Anterior cingulate cortex (tissue), 58 donors: ENCODE measurements at regions not wholly inside any gene's neighbourhood (a gene's known extent, or its start where the extent isn't known, plus 50 kb on each side); places are given as distances from the start of the nearest gene placed in this dataset.

Source experiments
- DNase-seq, 58 donors: peaks; one replicate each; lab custom pipeline; 2025; lab: John Stamatoyannopoulos, UW

- DNase-seq, result no peak
Observed at GRCh38 chr3:150107429-150108175, 136.9 kb upstream of the PFN2 start.

- peak in 1 of 58 donors; percentile 6 for DNase-seq
Observed at GRCh38 chr3:150106740-150107428, 136.2 kb upstream of the PFN2 start.

GRCh38 chr3:150105886-150106612, 135.4 kb upstream of the PFN2 start:
- DNase-seq, result no peak

GRCh38 chr3:150105025-150105424, 134.3 kb upstream of the PFN2 start:
- no peak for DNase-seq

- DNase-seq, result no peak
Observed at GRCh38 chr3:150104564-150104963, 133.9 kb upstream of the PFN2 start.

GRCh38 chr3:150101016-150101415, 130.3 kb upstream of the PFN2 start:
- no peak for DNase-seq

GRCh38 chr3:150098621-150099020, 127.9 kb upstream of the PFN2 start:
- DNase-seq, result no peak

- DNase-seq, result no peak
Observed at GRCh38 chr3:150097588-150097890, 126.8 kb upstream of the PFN2 start.

- DNase-seq, result no peak
Observed at GRCh38 chr3:150096700-150097587, 126.2 kb upstream of the PFN2 start.

- DNase-seq, result no peak
Observed at GRCh38 chr3:150094150-150094933, 123.6 kb upstream of the PFN2 start.

GRCh38 chr3:150091626-150092025, 120.9 kb upstream of the PFN2 start:
- DNase-seq, result no peak

- DNase-seq, result no peak
Observed at GRCh38 chr3:150090877-150091276, 120.2 kb upstream of the PFN2 start.

- no peak for DNase-seq
Observed at GRCh38 chr3:150090006-150090405, 119.3 kb upstream of the PFN2 start.

- no peak for DNase-seq
Observed at GRCh38 chr3:150084128-150084527, 113.4 kb upstream of the PFN2 start.

- DNase-seq, result peak in 27 of 58 donors; percentile 3 to 72 (median 33)
Observed at GRCh38 chr3:150083655-150084042, 113.0 kb upstream of the PFN2 start.

- peak in 1 of 58 donors; percentile 33 for DNase-seq
Observed at GRCh38 chr3:150082898-150083654, 112.4 kb upstream of the PFN2 start.

GRCh38 chr3:150081084-150081483, 110.4 kb upstream of the PFN2 start:
- DNase-seq, result no peak

- peak in 11 of 58 donors; percentile 15 to 60 (median 29) for DNase-seq
Observed at GRCh38 chr3:150080058-150080730, 109.5 kb upstream of the PFN2 start.
